ENCODE measurements at regions not wholly inside any gene's neighbourhood (a gene's known extent, or its start where the extent isn't known, plus 50 kb on each side); places are given as distances from the start of the nearest gene placed in this dataset.
"Not testable (repeated sequence)": the region's sequence is repeated elsewhere in the genome, so short reads cannot be mapped to it uniquely, and the experiment has no call there.

- H3K27ac ChIP-seq; H3K27me3 ChIP-seq (ENCODE audit: insufficient read depth, low read depth, severe bottlenecking); H3K36me3 ChIP-seq; H3K9me3 ChIP-seq (ENCODE audit: severe bottlenecking); DNase-seq; H3K4me3 ChIP-seq (ENCODE audit: low read depth, low read length): not testable (repeated sequence)
Observed at GRCh38 chr17:64800987-64801386, 118.3 kb downstream of the LRRC37A3 start.

DNA sequence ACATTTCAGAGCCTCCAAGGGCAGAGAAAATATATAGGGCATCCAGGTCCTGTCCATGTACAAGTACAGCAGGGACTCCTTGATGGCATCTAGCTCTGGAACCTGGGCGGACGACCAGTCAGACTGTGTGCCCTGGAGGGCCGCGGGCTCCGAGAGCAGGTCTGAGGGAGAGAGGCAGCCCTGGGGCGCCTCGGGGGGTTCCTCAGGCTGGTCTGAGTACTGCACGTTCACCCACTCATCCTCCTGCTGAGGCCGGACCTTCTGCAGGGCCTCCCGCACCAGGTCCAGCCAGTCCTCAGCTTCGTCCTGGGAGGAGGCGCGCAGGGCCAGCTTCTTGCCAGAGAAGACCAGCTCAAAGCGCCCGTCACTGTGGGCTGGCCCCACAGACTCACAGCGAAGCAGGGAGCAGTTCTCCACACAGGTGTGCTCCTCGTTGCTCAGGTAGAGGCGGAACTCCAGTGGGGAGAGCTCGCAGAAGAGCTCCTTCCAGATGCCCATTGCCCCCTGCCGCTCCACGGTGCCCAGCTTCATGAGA lies 118.8 kb downstream of the LRRC37A3 start:
- H3K27ac ChIP-seq; H3K4me3 ChIP-seq (ENCODE audit: low read depth, low read length); H3K27me3 ChIP-seq (ENCODE audit: insufficient read depth, low read depth, severe bottlenecking); DNase-seq; H3K9me3 ChIP-seq (ENCODE audit: severe bottlenecking); H3K36me3 ChIP-seq: not testable (repeated sequence)

- not testable (repeated sequence) for DNase-seq; H3K9me3 ChIP-seq (ENCODE audit: severe bottlenecking); H3K4me3 ChIP-seq (ENCODE audit: low read depth, low read length); H3K36me3 ChIP-seq; H3K27ac ChIP-seq; H3K27me3 ChIP-seq (ENCODE audit: insufficient read depth, low read depth, severe bottlenecking)
Observed at GRCh38 chr17:64799543-64800188, 119.6 kb downstream of the LRRC37A3 start.

GRCh38 chr17:64798961-64799360 lies 120.3 kb downstream of the LRRC37A3 start:
- not testable (repeated sequence) for H3K27me3 ChIP-seq (ENCODE audit: insufficient read depth, low read depth, severe bottlenecking); H3K36me3 ChIP-seq; DNase-seq; H3K9me3 ChIP-seq (ENCODE audit: severe bottlenecking); H3K27ac ChIP-seq; H3K4me3 ChIP-seq (ENCODE audit: low read depth, low read length)

DNA sequence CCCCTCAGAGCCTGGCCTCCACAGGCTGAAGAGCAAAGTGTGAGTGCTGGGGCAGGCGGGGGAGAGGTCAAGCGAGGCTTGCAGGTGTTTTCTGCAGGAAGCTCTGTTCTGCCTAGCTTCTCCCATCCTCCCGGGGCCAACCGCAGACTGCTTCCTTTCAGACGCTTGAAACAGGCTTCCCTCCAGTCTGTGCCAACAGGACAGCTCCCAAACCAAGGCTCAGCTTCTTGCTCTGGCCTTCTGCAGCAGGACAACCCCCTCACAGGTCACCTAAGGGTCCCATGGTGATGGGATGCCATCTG lies 120.8 kb downstream of the LRRC37A3 start:
- H3K9me3 ChIP-seq (ENCODE audit: severe bottlenecking); H3K27ac ChIP-seq; DNase-seq; H3K27me3 ChIP-seq (ENCODE audit: insufficient read depth, low read depth, severe bottlenecking); H3K36me3 ChIP-seq; H3K4me3 ChIP-seq (ENCODE audit: low read depth, low read length): not testable (repeated sequence)

GRCh38 chr17:64797746-64798488 lies 121.4 kb downstream of the LRRC37A3 start:
- H3K27ac ChIP-seq; H3K9me3 ChIP-seq (ENCODE audit: severe bottlenecking); H3K36me3 ChIP-seq; H3K27me3 ChIP-seq (ENCODE audit: insufficient read depth, low read depth, severe bottlenecking); H3K4me3 ChIP-seq (ENCODE audit: low read depth, low read length); DNase-seq: not testable (repeated sequence)
- TF ChIP-seq, protein P1, sequence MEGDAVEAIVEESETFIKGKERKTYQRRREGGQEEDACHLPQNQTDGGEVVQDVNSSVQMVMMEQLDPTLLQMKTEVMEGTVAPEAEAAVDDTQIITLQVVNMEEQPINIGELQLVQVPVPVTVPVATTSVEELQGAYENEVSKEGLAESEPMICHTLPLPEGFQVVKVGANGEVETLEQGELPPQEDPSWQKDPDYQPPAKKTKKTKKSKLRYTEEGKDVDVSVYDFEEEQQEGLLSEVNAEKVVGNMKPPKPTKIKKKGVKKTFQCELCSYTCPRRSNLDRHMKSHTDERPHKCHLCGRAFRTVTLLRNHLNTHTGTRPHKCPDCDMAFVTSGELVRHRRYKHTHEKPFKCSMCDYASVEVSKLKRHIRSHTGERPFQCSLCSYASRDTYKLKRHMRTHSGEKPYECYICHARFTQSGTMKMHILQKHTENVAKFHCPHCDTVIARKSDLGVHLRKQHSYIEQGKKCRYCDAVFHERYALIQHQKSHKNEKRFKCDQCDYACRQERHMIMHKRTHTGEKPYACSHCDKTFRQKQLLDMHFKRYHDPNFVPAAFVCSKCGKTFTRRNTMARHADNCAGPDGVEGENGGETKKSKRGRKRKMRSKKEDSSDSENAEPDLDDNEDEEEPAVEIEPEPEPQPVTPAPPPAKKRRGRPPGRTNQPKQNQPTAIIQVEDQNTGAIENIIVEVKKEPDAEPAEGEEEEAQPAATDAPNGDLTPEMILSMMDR (IDR thresholded peaks at IDR 0.05; ENCODE audit: low read depth, low read length) = peak; percentile 40

DNA sequence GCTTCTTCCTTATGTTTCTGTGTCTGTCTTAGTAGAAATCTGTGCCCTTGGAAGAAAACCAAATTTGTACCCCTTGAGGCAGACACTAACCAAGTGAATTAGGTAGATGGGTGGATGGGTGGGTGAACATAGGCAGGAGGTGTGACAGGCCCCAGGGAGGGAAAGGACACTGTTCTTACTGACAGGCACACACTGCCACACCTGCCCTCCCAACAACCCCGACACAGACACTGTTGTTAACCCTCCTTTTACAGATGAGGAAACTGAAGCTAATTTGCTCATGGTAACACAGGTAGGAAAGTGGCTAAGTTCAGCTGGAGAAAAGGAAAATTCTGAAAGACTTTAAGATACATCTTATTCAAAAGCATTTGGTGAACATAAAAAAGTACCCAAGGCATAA lies 123.9 kb downstream of the LRRC37A3 start:
- H3K36me3 ChIP-seq; DNase-seq; H3K27ac ChIP-seq; H3K27me3 ChIP-seq (ENCODE audit: insufficient read depth, low read depth, severe bottlenecking); H3K4me3 ChIP-seq (ENCODE audit: low read depth, low read length); H3K9me3 ChIP-seq (ENCODE audit: severe bottlenecking): not testable (repeated sequence)

DNA sequence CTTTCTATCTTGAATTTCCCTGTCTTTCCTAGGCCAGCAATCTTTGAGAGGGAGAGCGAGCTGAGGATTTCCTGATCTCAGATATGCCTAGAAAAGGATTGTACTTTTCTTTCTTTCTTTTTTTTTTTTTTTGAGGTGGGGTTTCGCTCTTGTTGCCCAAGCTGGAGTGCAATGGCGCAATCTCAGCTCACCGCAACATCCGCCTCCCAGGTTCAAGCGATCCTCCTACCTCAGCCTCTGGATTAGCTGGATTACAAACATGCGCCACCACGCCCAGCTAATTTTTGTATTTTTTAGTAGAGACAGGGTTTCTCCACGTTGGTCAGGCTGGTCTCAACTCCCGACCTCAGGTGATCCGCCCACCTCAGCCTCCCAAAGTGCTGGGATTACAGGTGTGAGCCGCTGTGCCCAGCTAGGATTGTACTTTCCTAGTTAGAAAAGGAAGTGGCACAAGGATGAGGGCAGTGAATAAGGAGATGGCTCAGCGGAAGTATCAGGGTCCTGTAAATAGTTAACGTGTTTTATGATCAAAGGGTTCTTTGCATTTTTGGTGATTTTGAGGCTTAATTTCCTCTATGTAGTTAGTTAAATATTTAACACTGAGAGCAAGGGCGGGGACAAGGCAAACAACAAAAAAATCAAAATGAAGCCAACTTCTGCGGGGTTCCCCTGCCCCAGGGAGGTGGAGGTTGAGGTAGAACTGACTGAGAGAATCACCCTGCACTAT lies 124.6 kb downstream of the LRRC37A3 start:
- H3K4me3 ChIP-seq (ENCODE audit: low read depth, low read length); H3K27me3 ChIP-seq (ENCODE audit: insufficient read depth, low read depth, severe bottlenecking); H3K36me3 ChIP-seq; DNase-seq; H3K9me3 ChIP-seq (ENCODE audit: severe bottlenecking); H3K27ac ChIP-seq: not testable (repeated sequence)

DNA sequence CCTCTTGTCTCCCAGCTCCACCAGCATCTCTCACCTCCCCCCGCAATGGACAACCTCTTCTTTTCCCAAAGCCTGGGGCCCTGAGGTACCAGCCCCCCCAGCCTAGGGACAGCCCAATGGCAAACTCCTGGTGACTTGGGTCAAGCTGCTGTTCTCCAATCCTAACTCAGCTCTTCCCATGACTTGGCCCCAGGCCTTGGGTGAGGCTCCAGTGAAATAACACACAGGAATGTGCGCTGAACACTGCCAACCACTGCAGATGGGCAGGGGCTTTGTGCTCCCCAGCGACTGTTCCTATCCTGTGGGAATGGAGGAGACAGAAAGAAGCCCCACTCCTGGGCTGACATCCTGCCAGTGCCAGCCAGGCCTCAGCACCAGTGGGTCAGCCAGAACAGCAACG lies 125.2 kb downstream of the LRRC37A3 start:
- H3K27me3 ChIP-seq (ENCODE audit: insufficient read depth, low read depth, severe bottlenecking); H3K9me3 ChIP-seq (ENCODE audit: severe bottlenecking); H3K36me3 ChIP-seq; H3K27ac ChIP-seq; H3K4me3 ChIP-seq (ENCODE audit: low read depth, low read length); DNase-seq: not testable (repeated sequence)

DNA sequence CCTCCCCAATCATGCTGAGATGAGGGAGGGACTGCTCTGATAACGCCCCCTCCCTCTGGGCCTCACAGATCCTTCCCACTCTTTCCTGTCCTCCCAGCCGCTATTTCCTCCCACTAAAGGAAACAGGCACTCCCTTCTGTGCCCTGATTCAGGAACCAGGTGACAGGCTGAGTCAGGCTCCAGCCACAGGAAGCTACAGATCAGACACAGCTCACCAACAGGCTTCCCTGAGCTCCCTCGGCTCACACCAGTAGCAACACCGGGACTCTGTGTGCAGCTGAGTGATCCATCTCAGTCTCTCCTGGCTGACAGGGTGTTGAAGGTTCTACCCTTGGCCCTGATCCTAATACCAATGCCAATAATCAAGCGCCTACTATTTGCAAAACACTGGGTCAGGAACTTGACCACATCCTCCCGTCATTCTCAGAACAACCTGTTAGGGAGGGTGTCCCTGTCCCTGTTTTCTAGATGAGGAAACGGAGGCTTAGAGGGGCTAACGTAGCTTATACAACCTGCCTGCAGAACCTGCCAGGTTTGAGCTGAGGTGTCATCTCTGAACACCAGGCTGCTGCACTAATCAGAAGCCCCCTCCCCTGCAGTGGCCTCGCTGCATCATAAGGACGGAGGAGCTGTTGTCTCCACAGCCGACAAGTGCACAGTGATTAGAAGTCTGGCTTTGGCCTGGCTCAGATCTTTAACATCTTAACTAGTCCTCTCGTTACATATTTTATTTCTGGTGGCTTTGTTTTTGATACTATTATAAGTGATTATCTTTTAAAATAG lies 126.3 kb downstream of the LRRC37A3 start:
- not testable (repeated sequence) for H3K36me3 ChIP-seq; DNase-seq; H3K4me3 ChIP-seq (ENCODE audit: low read depth, low read length); H3K27ac ChIP-seq; H3K9me3 ChIP-seq (ENCODE audit: severe bottlenecking); H3K27me3 ChIP-seq (ENCODE audit: insufficient read depth, low read depth, severe bottlenecking)

DNA sequence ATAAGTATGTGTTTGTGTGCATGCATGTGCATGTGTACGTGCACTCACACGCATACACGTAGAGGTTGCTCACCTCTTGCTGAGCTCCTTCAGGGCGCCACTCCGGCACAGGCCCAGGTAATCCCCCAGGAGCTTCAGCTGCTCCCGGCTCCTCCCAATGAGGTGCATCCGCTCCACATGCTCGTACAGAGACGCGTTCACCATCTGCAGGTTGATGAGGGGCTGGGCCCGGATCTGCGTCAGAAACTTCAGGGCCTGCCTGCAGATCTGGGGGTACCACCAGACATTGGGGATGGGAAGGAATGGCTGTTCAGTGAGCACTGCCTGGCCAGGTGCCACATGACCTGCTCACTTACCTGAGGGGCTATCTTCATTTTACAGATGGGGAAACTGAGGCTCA lies 127.0 kb downstream of the LRRC37A3 start:
- not testable (repeated sequence) for H3K27ac ChIP-seq; H3K4me3 ChIP-seq (ENCODE audit: low read depth, low read length); H3K9me3 ChIP-seq (ENCODE audit: severe bottlenecking); H3K36me3 ChIP-seq; H3K27me3 ChIP-seq (ENCODE audit: insufficient read depth, low read depth, severe bottlenecking); DNase-seq

DNA sequence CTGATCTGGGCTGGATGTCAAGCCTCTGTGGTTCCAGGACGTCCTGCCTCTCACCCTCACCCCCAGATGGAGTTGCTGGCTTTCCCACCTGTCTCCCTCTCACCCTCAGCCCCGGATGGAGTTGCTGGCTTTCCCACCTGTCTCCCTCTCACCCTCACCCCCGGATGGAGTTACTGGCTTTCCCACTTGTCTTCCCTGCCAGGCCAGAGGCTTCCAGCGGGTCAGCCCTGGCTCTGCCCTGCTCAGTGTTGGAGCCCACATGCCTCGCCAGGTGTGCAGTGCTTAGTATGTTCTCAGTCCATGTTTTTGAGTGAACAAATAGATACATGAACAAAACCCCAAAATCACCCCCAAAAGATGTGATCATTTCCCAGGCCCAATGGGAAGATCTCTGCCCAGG lies 127.6 kb downstream of the LRRC37A3 start:
- not testable (repeated sequence) for H3K27ac ChIP-seq; H3K36me3 ChIP-seq; H3K27me3 ChIP-seq (ENCODE audit: insufficient read depth, low read depth, severe bottlenecking); H3K4me3 ChIP-seq (ENCODE audit: low read depth, low read length); H3K9me3 ChIP-seq (ENCODE audit: severe bottlenecking); DNase-seq

DNA sequence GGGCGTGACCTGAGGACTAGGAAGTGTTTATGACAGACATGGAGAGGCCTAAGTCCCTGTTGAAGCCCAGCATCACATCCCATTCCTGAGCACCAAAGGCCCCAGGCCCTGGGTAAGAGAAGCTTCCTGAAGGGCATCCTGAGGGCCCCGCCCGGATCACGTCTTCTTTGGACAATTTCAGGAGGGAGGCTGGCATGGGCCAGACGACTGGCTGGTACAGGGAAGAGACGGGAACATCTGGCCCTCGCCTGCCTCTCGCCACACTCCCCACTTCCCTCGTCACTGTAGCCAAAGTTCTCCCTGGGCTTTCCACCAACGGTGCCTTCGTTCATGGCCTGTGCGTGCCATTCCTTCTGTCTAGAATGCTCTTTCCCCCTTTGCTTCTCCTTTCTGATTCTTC lies 128.1 kb downstream of the LRRC37A3 start:
- not testable (repeated sequence) for H3K27ac ChIP-seq, DNase-seq, H3K36me3 ChIP-seq

More for the DNA sequence above, 128.1 kb downstream of the LRRC37A3 start:
- H3K9me3 ChIP-seq (ENCODE audit: severe bottlenecking); H3K4me3 ChIP-seq (ENCODE audit: low read depth, low read length); H3K27me3 ChIP-seq (ENCODE audit: insufficient read depth, low read depth, severe bottlenecking): not testable (repeated sequence)
